ENCODE measurements at regions not wholly inside any gene's neighbourhood (a gene's known extent, or its start where the extent isn't known, plus 50 kb on each side); places are given as distances from the start of the nearest gene placed in this dataset.

- TF ChIP-seq CHD7 (IDR thresholded peaks at IDR 0.05; ENCODE audit: insufficient replicate concordance, low read length) (no peak), RXRA (IDR thresholded peaks at IDR 0.05; ENCODE audit: insufficient read depth, low read depth, low read length) (no peak), RBBP5 (IDR thresholded peaks at IDR 0.05; ENCODE audit: borderline replicate concordance, low read depth, low read length) (no peak), SP4 (IDR thresholded peaks at IDR 0.05; ENCODE audit: low read length) (no peak), NRF1 (IDR thresholded peaks at IDR 0.05; ENCODE audit: low read depth, low read length) (no peak), BACH1 (IDR thresholded peaks at IDR 0.05; ENCODE audit: low read length) (no peak), SAP30 (IDR thresholded peaks at IDR 0.05; ENCODE audit: insufficient read depth, insufficient replicate concordance, low read length) (no peak)
Observed at GRCh38 chr13:75216038-75216437, 265.9 kb downstream of the TBC1D4 start (continued).
